ENCODE measurements at regions not wholly inside any gene's neighbourhood (a gene's known extent, or its start where the extent isn't known, plus 50 kb on each side); places are given as distances from the start of the nearest gene placed in this dataset.
"Not testable (repeated sequence)": the region's sequence is repeated elsewhere in the genome, so short reads cannot be mapped to it uniquely, and the experiment has no call there.

DNA sequence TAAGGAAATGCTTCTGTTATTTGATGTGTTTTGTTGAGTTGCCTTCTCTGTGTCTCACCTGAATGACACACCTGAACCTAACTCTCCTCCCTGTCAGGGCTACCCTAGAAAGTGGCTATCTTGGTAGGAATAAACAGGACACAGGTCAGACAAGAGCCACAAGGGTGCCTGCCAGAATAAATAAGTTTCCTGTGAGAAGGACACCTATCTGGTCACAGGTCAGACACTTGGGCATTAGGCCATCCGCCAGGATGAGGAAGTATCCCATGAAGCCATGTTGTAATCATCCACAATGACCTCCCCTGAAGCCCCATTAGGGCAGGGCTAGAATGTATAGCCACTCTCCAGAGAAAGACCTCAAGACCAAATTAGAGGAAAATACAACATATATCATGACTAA lies 318.8 kb downstream of the ZNF674 start:
- Histone ChIP-seq H3K27ac (no peak overlapping the region), H3K4me3 (no peak overlapping the region), H3K27me3 (no peaks in the 10 kb centered on the region), H3K36me3 (no peaks in the 10 kb centered on the region), H3K4me1 (no peaks in the 10 kb centered on the region), H3K9me3 (no peaks in the 10 kb centered on the region)
- 95 to 100% methylated on average over 1 of the region's 1 CpG for WGBS, 2 donors (ENCODE audit: low coverage in 1 of 2)
- TF ChIP-seq, protein P1, sequence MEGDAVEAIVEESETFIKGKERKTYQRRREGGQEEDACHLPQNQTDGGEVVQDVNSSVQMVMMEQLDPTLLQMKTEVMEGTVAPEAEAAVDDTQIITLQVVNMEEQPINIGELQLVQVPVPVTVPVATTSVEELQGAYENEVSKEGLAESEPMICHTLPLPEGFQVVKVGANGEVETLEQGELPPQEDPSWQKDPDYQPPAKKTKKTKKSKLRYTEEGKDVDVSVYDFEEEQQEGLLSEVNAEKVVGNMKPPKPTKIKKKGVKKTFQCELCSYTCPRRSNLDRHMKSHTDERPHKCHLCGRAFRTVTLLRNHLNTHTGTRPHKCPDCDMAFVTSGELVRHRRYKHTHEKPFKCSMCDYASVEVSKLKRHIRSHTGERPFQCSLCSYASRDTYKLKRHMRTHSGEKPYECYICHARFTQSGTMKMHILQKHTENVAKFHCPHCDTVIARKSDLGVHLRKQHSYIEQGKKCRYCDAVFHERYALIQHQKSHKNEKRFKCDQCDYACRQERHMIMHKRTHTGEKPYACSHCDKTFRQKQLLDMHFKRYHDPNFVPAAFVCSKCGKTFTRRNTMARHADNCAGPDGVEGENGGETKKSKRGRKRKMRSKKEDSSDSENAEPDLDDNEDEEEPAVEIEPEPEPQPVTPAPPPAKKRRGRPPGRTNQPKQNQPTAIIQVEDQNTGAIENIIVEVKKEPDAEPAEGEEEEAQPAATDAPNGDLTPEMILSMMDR (IDR thresholded peaks at IDR 0.05), result no peak
- TF ChIP-seq POLR2A (IDR thresholded peaks at IDR 0.05), result no peak
- TF ChIP-seq POLR2AphosphoS5 (IDR thresholded peaks at IDR 0.05), result no peak
- TF ChIP-seq EP300 (IDR thresholded peaks at IDR 0.05; ENCODE audit: low read depth), result no peak
- in situ Hi-C loops (cut with MboI; ENCODE audit: low pct_ligation_motif_present in 1 of 4, low pct_unique_long_range_greater_than_20kb in 1 of 4, low sequenced_read_pairs in 3 of 4), result no loop called here
- DNase-seq, result no peak
- intact Hi-C loops (cut with DNase I; ENCODE audit: low total_unique reads), result no loop called here

- H3K4me1 ChIP-seq; H3K9me3 ChIP-seq; H3K4me3 ChIP-seq; in situ Hi-C loops (cut with MboI; ENCODE audit: low pct_ligation_motif_present in 1 of 4, low pct_unique_long_range_greater_than_20kb in 1 of 4, low sequenced_read_pairs in 3 of 4); intact Hi-C loops (cut with DNase I; ENCODE audit: low total_unique reads); H3K27me3 ChIP-seq; H3K36me3 ChIP-seq; H3K27ac ChIP-seq; DNase-seq: not testable (repeated sequence)
Measured at GRCh38 chrX:46223499-46223898, 321.7 kb downstream of the ZNF674 start.

DNA sequence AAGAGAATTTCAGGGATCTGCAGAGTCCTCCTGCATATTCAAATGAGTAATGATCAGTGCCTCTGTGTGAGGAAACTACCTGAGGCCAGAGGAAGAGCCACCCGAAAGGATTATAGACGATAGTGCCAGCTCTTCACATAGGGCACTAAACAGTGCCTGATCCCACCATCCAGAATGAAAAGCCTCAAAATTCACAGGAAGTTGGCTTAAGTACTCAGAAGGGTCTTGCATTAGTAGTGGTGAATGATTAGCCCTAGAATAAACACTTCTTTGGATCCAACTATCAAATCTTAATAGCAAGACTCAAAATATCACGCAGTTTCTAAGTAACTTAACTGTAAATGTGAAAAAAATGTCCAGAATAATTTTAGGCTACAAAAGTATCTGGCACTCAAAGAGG lies 324.4 kb downstream of the ZNF674 start:
- Histone ChIP-seq H3K4me1 (no peaks in the 10 kb centered on the region), H3K9me3 (no peaks in the 10 kb centered on the region), H3K27ac (no peak overlapping the region), H3K36me3 (no peaks in the 10 kb centered on the region), H3K4me3 (no peak overlapping the region), H3K27me3 (no peaks in the 10 kb centered on the region)
- intact Hi-C loops (cut with DNase I; ENCODE audit: low total_unique reads) (no loop called here), in situ Hi-C loops (cut with MboI; ENCODE audit: low pct_ligation_motif_present in 1 of 4, low pct_unique_long_range_greater_than_20kb in 1 of 4, low sequenced_read_pairs in 3 of 4) (no loop called here)
- 67 to 83% methylated on average over 1 to 3 of the region's 3 CpGs for WGBS, 2 donors (ENCODE audit: low coverage in 1 of 2)
- no peak for DNase-seq
- TF ChIP-seq EP300 (IDR thresholded peaks at IDR 0.05; ENCODE audit: low read depth) (no peak), POLR2A (IDR thresholded peaks at IDR 0.05) (no peak), POLR2AphosphoS5 (IDR thresholded peaks at IDR 0.05) (no peak)
- TF ChIP-seq, protein P1 (IDR thresholded peaks at IDR 0.05), result no peak

DNA sequence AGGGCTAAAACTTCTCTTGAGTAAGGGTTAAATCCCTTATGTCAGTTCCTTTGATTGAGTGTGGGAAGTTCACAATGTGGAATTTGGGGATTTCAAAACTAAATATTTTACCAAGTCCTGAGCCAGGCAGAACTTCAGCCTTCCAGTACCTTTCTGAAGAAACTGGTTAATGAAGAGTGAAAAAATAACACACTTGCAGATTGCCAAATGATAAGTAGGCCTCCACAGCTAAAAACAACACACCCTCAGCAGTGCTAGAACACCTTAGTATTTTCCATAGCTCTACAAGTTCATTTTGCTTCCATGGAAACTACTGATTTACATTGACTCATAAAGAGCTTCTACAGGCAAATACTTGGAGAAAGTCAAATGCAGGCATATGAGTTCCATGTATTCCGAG lies 326.8 kb downstream of the ZNF674 start:
- no peak for DNase-seq

GRCh38 chrX:46216406-46216805 lies 328.8 kb downstream of the ZNF674 start:
- TF ChIP-seq, protein P1 (IDR thresholded peaks at IDR 0.05), result no peak
- TF ChIP-seq POLR2AphosphoS5 (IDR thresholded peaks at IDR 0.05) (no peak), EP300 (IDR thresholded peaks at IDR 0.05; ENCODE audit: low read depth) (no peak), POLR2A (IDR thresholded peaks at IDR 0.05) (no peak)
- Histone ChIP-seq H3K4me3 (no peak overlapping the region), H3K27me3 (no peaks in the 10 kb centered on the region), H3K4me1 (no peaks in the 10 kb centered on the region), H3K9me3 (no peaks in the 10 kb centered on the region), H3K36me3 (no peaks in the 10 kb centered on the region), H3K27ac (no peak overlapping the region)
- intact Hi-C loops (cut with DNase I; ENCODE audit: low total_unique reads) (no loop called here), in situ Hi-C loops (cut with MboI; ENCODE audit: low pct_ligation_motif_present in 1 of 4, low pct_unique_long_range_greater_than_20kb in 1 of 4, low sequenced_read_pairs in 3 of 4) (no loop called here)
- no peak for DNase-seq
- WGBS, 2 donors (ENCODE audit: low coverage in 1 of 2), result 92 to 94% methylated on average over 2 of the region's 2 CpGs

More for the DNA sequence above, 326.8 kb downstream of the ZNF674 start:
- no peaks in the 10 kb centered on the region for H3K4me1 ChIP-seq
- no peaks in the 10 kb centered on the region for H3K36me3 ChIP-seq
- no peak overlapping the region for H3K4me3 ChIP-seq
- H3K9me3 ChIP-seq, result no peaks in the 10 kb centered on the region
- no peaks in the 10 kb centered on the region for H3K27me3 ChIP-seq
- intact Hi-C loops (cut with DNase I; ENCODE audit: low total_unique reads), result no loop called here
- WGBS, 2 donors (ENCODE audit: low coverage in 1 of 2), result 60% methylated on average over 1 of the region's 1 CpG; no CpG with 5 or more reads in 1 of the 2 donors
- TF ChIP-seq POLR2A (IDR thresholded peaks at IDR 0.05), result no peak
- TF ChIP-seq EP300 (IDR thresholded peaks at IDR 0.05; ENCODE audit: low read depth), result no peak
- in situ Hi-C loops (cut with MboI; ENCODE audit: low pct_ligation_motif_present in 1 of 4, low pct_unique_long_range_greater_than_20kb in 1 of 4, low sequenced_read_pairs in 3 of 4), result no loop called here
- H3K27ac ChIP-seq, result no peak overlapping the region

Data from transverse colon (tissue), 4 donors.